ENCODE measurements at regions not wholly inside any gene's neighbourhood (a gene's known extent, or its start where the extent isn't known, plus 50 kb on each side); places are given as distances from the start of the nearest gene placed in this dataset.

- TF ChIP-seq, protein P1, sequence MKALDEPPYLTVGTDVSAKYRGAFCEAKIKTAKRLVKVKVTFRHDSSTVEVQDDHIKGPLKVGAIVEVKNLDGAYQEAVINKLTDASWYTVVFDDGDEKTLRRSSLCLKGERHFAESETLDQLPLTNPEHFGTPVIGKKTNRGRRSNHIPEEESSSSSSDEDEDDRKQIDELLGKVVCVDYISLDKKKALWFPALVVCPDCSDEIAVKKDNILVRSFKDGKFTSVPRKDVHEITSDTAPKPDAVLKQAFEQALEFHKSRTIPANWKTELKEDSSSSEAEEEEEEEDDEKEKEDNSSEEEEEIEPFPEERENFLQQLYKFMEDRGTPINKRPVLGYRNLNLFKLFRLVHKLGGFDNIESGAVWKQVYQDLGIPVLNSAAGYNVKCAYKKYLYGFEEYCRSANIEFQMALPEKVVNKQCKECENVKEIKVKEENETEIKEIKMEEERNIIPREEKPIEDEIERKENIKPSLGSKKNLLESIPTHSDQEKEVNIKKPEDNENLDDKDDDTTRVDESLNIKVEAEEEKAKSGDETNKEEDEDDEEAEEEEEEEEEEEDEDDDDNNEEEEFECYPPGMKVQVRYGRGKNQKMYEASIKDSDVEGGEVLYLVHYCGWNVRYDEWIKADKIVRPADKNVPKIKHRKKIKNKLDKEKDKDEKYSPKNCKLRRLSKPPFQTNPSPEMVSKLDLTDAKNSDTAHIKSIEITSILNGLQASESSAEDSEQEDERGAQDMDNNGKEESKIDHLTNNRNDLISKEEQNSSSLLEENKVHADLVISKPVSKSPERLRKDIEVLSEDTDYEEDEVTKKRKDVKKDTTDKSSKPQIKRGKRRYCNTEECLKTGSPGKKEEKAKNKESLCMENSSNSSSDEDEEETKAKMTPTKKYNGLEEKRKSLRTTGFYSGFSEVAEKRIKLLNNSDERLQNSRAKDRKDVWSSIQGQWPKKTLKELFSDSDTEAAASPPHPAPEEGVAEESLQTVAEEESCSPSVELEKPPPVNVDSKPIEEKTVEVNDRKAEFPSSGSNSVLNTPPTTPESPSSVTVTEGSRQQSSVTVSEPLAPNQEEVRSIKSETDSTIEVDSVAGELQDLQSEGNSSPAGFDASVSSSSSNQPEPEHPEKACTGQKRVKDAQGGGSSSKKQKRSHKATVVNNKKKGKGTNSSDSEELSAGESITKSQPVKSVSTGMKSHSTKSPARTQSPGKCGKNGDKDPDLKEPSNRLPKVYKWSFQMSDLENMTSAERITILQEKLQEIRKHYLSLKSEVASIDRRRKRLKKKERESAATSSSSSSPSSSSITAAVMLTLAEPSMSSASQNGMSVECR (CRISPR knock-in tag; IDR thresholded peaks at IDR 0.05): no peak
- no peak; a peak in 1 of 4 replicates for TF ChIP-seq MAZ (CRISPR knock-in tag; conservative IDR thresholded peaks at IDR 0.05 in 1 of 2, IDR thresholded peaks at IDR 0.05 in 1 of 2)
- TF ChIP-seq, protein P2, sequence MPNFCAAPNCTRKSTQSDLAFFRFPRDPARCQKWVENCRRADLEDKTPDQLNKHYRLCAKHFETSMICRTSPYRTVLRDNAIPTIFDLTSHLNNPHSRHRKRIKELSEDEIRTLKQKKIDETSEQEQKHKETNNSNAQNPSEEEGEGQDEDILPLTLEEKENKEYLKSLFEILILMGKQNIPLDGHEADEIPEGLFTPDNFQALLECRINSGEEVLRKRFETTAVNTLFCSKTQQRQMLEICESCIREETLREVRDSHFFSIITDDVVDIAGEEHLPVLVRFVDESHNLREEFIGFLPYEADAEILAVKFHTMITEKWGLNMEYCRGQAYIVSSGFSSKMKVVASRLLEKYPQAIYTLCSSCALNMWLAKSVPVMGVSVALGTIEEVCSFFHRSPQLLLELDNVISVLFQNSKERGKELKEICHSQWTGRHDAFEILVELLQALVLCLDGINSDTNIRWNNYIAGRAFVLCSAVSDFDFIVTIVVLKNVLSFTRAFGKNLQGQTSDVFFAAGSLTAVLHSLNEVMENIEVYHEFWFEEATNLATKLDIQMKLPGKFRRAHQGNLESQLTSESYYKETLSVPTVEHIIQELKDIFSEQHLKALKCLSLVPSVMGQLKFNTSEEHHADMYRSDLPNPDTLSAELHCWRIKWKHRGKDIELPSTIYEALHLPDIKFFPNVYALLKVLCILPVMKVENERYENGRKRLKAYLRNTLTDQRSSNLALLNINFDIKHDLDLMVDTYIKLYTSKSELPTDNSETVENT (CRISPR knock-in tag; IDR thresholded peaks at IDR 0.05): no peak
- no peak for TF ChIP-seq ZNF121 (CRISPR knock-in tag; conservative IDR thresholded peaks at IDR 0.05)
- 0 out of 2 replicates have a peak, but pooled peaks have one; percentile 17 for TF ChIP-seq CREM (IDR thresholded peaks at IDR 0.05; ENCODE audit: low read depth)
- TF ChIP-seq SIX5 (IDR thresholded peaks at IDR 0.05; ENCODE audit: borderline replicate concordance in 1 of 2, insufficient read depth in 1 of 2, low read depth in 1 of 2, low read length in 2 of 2): no peak
- no peak for TF ChIP-seq ZNF407 (IDR thresholded peaks at IDR 0.05; ENCODE audit: low read depth)
- TF ChIP-seq ZNF311 (CRISPR knock-in tag; IDR thresholded peaks at IDR 0.05): no peak
- TF ChIP-seq DDX20 (tag; IDR thresholded peaks at IDR 0.05; ENCODE audit: low read depth): no peak
- TF ChIP-seq ASH1L (IDR thresholded peaks at IDR 0.05; ENCODE audit: borderline replicate concordance, low read depth, partially characterized antibody): no peak
These were observed 268.8 kb upstream of the ANKRD55 start (continued) for GRCh38 chr5:56501781-56502557.

Data from K562 (cell line).